Pulmonary artery endothelial cell (primary cell): ENCODE measurements at regions not wholly inside any gene's neighbourhood (a gene's known extent, or its start where the extent isn't known, plus 50 kb on each side); places are given as distances from the start of the nearest gene placed in this dataset.

Experiments used
- DNase-seq: peaks from one replicate; pipeline ENCODE4 v3.0.0-alpha.2; 2011; ENCODE audit warnings: low read depth, low spot score

- DNase-seq: no peak
These were observed 157.9 kb downstream of the MRPL14 start for GRCh38 chr6:43969158-43969981.

GRCh38 chr6:43968110-43968965 is 158.9 kb downstream of the MRPL14 start:
- DNase-seq: no peak

- no peak for DNase-seq
These were observed 159.5 kb downstream of the MRPL14 start for GRCh38 chr6:43967719-43968091.

GRCh38 chr6:43966853-43967718 is 160.2 kb downstream of the MRPL14 start:
- no peak for DNase-seq

GRCh38 chr6:43966374-43966658 is 160.9 kb downstream of the MRPL14 start:
- no peak for DNase-seq

- DNase-seq: no peak
These were observed 161.5 kb downstream of the MRPL14 start for GRCh38 chr6:43965628-43966373.

GRCh38 chr6:43964659-43965570 is 162.3 kb downstream of the MRPL14 start:
- no peak for DNase-seq

- no peak for DNase-seq
These were observed 163.2 kb downstream of the MRPL14 start for GRCh38 chr6:43963877-43964658.

- no peak for DNase-seq
These were observed 164.0 kb downstream of the MRPL14 start for GRCh38 chr6:43963203-43963602.

GRCh38 chr6:43962458-43962857 is 164.8 kb downstream of the MRPL14 start:
- DNase-seq: no peak

- DNase-seq: no peak
These were observed 170.0 kb downstream of the MRPL14 start for GRCh38 chr6:43957273-43957672.

- no peak for DNase-seq
These were observed 170.8 kb downstream of the MRPL14 start for GRCh38 chr6:43956478-43956877.

- DNase-seq: no peak
These were observed 172.7 kb downstream of the MRPL14 start for GRCh38 chr6:43954311-43955131.

- no peak for DNase-seq
These were observed 173.4 kb downstream of the MRPL14 start for GRCh38 chr6:43953794-43954310.

GRCh38 chr6:43953256-43953655 is 174.0 kb downstream of the MRPL14 start:
- DNase-seq: no peak

- DNase-seq: no peak
These were observed 174.5 kb downstream of the MRPL14 start for GRCh38 chr6:43952746-43953145.

- no peak for DNase-seq
These were observed 175.2 kb downstream of the MRPL14 start for GRCh38 chr6:43951756-43952675.
